Endothelial cell (in vitro differentiated cells): ENCODE measurements at regions not wholly inside any gene's neighbourhood (a gene's known extent, or its start where the extent isn't known, plus 50 kb on each side); places are given as distances from the start of the nearest gene placed in this dataset.

Experiments
- DNase-seq: peaks from one replicate; pipeline ENCODE4 v3.0.0; 2021; ENCODE audit warnings: low spot score
- H3K27ac Mint-ChIP-seq: one replicate; pipeline ENCODE4 v1.8.0; 2021; ENCODE audit warnings: mixed read lengths, inconsistent platforms; ENCODE audit not compliant: unreplicated experiment
- H3K27me3 Mint-ChIP-seq: one replicate; pipeline ENCODE4 v1.8.0; 2021; ENCODE audit warnings: mild to moderate bottlenecking, moderate library complexity, mixed read lengths, inconsistent platforms; ENCODE audit not compliant: unreplicated experiment
- H3K36me3 Mint-ChIP-seq: one replicate; pipeline ENCODE4 v1.8.0; 2021; ENCODE audit warnings: mild to moderate bottlenecking, low read depth, mixed read lengths, inconsistent platforms; ENCODE audit not compliant: unreplicated experiment
- H3K4me1 Mint-ChIP-seq: one replicate; pipeline ENCODE4 v1.8.0; 2021; ENCODE audit warnings: mild to moderate bottlenecking, mixed read lengths, inconsistent platforms; ENCODE audit not compliant: unreplicated experiment
- H3K4me3 Mint-ChIP-seq: one replicate; pipeline ENCODE4 v1.8.0; 2021; ENCODE audit warnings: mild to moderate bottlenecking, mixed read lengths, inconsistent platforms; ENCODE audit not compliant: unreplicated experiment
- H3K9me3 Mint-ChIP-seq: one replicate; pipeline ENCODE4 v1.8.0; 2021; ENCODE audit warnings: mixed read lengths, inconsistent platforms; ENCODE audit not compliant: unreplicated experiment
- CTCF ChIP-seq: fragments of 200-600 bp; sonication (generic); IDR thresholded peaks from one replicate; pipeline ENCODE4 v1.5.0; 2021; ENCODE audit warnings: antibody characterized with exemption; ENCODE audit not compliant: unreplicated experiment

- H3K4me3 Mint-ChIP-seq = no peak overlapping the region
- H3K27me3 Mint-ChIP-seq = no peaks in the 10 kb centered on the region
- H3K36me3 Mint-ChIP-seq = no peaks in the 10 kb centered on the region
- no peak for TF ChIP-seq CTCF
- H3K4me1 Mint-ChIP-seq = no peaks in the 10 kb centered on the region
- no peak overlapping the region for H3K27ac Mint-ChIP-seq
- DNase-seq = no peak
- no peaks in the 10 kb centered on the region for H3K9me3 Mint-ChIP-seq
These were observed 1458.9 kb upstream of the FLRT2 start for GRCh38 chr14:84071061-84071460.

- no peaks in the 10 kb centered on the region for H3K27me3 Mint-ChIP-seq
- H3K36me3 Mint-ChIP-seq = no peaks in the 10 kb centered on the region
- H3K4me1 Mint-ChIP-seq = no peaks in the 10 kb centered on the region
- TF ChIP-seq CTCF = no peak
- H3K27ac Mint-ChIP-seq = no peak overlapping the region
- DNase-seq = no peak
- H3K9me3 Mint-ChIP-seq = no peaks in the 10 kb centered on the region
- H3K4me3 Mint-ChIP-seq = no peak overlapping the region
These were observed 1455.3 kb upstream of the FLRT2 start for GRCh38 chr14:84074626-84075025.

- Mint-ChIP-seq H3K4me1 (no peaks in the 10 kb centered on the region), H3K9me3 (peaks cover 4% of the 10 kb centered on the region), H3K27me3 (no peaks in the 10 kb centered on the region), H3K36me3 (no peaks in the 10 kb centered on the region), H3K4me3 (no peak overlapping the region), H3K27ac (no peak overlapping the region)
- no peak for TF ChIP-seq CTCF
- no peak for DNase-seq
These were observed 1449.0 kb upstream of the FLRT2 start for GRCh38 chr14:84080944-84081343.

- no peaks in the 10 kb centered on the region for H3K4me1 Mint-ChIP-seq
- H3K4me3 Mint-ChIP-seq = no peak overlapping the region
- H3K27ac Mint-ChIP-seq = no peak overlapping the region
- no peaks in the 10 kb centered on the region for H3K27me3 Mint-ChIP-seq
- no peak for DNase-seq
- H3K36me3 Mint-ChIP-seq = no peaks in the 10 kb centered on the region
- no peak for TF ChIP-seq CTCF
- H3K9me3 Mint-ChIP-seq = peaks cover 4% of the 10 kb centered on the region
These were observed 1445.8 kb upstream of the FLRT2 start for GRCh38 chr14:84084056-84084630.

- H3K9me3 Mint-ChIP-seq = peaks cover 4% of the 10 kb centered on the region
- no peak for TF ChIP-seq CTCF
- no peak for DNase-seq
- H3K36me3 Mint-ChIP-seq = no peaks in the 10 kb centered on the region
- no peak overlapping the region for H3K4me3 Mint-ChIP-seq
- H3K4me1 Mint-ChIP-seq = no peaks in the 10 kb centered on the region
- H3K27me3 Mint-ChIP-seq = no peaks in the 10 kb centered on the region
- H3K27ac Mint-ChIP-seq = no peak overlapping the region
These were observed 1444.5 kb upstream of the FLRT2 start for GRCh38 chr14:84085493-84085892.
